Islet precursor cell (in vitro differentiated cells): ENCODE measurements at regions not wholly inside any gene's neighbourhood (a gene's known extent, or its start where the extent isn't known, plus 50 kb on each side); places are given as distances from the start of the nearest gene placed in this dataset.
"Not testable (repeated sequence)": the region's sequence is repeated elsewhere in the genome, so short reads cannot be mapped to it uniquely, and the experiment has no call there.

Source experiments
- DNase-seq: peaks from one replicate; pipeline ENCODE4 v3.0.0-alpha.2; 2018

DNA sequence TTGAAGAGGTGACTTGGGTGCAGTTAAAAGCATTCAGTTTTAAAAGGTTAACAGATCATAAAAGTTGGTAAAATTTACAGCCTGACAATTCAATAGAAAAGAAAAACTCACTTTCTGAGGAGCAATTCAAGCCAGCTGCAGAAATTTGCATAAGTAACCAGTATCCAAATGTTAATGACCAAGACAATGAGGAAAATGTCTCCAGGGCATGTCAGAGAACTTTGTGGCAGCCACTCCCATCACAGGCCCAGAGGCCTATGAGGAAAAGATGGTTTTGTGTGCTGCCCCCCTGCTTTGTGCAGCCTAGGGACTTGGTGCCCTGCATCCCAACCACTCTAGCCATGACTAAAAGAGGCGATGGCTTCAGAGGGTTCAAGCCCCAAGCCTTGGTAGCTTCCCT, 1406.5 kb upstream of the ACO1 start:
- DNase-seq = no peak

- no peak for DNase-seq
Measured at GRCh38 chr9:30982301-30982700, 1402.1 kb upstream of the ACO1 start.

GRCh38 chr9:30995956-30996738, 1388.3 kb upstream of the ACO1 start:
- no peak for DNase-seq

DNA sequence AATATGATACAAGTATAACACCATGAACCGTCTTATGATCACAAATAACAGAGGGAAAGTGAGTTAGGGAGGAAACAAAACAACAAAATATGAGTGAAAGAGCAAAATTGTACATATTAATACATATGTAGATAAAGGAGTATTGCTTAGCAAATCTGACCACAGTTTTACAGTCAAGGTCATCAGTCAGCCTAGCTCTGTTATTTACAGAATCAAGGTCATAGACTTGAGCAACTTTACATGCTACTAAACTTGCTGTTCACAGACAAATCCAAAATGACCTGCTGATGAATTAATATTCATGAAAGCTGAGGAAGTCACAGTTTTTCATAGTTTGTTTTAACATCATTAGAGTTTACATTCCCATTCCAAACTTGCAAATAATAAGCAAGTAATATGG, 1387.7 kb upstream of the ACO1 start:
- DNase-seq = no peak

- no peak for DNase-seq
Measured at GRCh38 chr9:30997291-30997690, 1387.2 kb upstream of the ACO1 start.

GRCh38 chr9:31005086-31005665, 1379.3 kb upstream of the ACO1 start:
- no peak for DNase-seq

DNA sequence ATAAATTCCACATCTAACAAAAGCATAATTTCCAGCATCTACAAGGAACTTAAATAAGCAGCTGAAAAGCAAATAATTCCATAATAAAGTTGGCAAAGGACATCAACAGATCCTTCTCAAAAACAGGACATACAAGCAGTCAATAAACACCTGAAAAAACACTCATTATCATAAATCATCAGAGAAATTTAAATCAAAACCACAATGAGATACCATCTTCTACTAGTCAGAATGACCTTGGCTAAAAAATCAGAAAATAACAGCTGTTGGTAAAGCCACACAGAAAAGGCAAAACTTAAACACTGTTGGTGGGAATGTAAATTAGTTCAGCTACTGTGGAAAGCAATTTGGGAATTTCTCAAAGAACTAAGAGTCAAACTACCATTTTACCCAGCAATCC, 1371.1 kb upstream of the ACO1 start:
- DNase-seq = no peak

GRCh38 chr9:31023847-31024246, 1360.6 kb upstream of the ACO1 start:
- DNase-seq = no peak

DNA sequence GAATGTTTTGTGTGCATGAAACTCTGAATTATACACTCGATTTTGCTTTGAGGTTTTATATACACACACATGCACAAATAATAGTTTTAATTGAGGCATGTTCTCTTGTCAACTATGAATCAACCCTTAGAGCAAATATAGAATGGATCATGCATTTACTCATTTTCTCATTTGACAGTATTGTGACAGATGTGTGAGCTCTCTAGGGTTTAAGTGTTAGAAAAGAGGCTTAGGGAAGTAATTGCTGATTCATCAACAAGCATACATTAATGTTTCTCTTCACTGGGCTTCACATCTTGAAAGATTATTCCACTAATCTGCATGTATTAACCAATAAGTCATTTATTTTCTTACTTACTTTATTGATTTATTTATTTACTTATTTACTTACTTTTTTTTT, 1356.8 kb upstream of the ACO1 start:
- DNase-seq = no peak

DNA sequence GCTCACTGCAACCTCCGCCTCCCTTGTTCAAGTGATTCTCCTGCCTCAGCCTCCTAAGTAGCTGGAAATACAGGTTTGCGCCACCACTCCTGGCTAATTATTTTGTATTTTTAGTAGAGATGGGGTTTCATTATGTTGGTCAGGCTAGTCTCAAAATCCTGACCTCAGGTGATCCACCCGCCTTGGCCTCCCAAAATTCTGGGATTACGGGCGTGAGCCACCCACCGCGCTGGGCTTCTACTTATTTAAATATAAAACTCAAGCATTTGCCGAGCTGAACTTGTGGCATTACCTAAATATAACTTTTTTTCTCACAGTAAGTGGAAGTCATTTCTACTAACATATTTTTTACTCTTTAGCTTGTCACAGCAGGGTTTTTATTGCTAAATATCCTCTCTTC, 1356.3 kb upstream of the ACO1 start:
- DNase-seq = no peak

DNA sequence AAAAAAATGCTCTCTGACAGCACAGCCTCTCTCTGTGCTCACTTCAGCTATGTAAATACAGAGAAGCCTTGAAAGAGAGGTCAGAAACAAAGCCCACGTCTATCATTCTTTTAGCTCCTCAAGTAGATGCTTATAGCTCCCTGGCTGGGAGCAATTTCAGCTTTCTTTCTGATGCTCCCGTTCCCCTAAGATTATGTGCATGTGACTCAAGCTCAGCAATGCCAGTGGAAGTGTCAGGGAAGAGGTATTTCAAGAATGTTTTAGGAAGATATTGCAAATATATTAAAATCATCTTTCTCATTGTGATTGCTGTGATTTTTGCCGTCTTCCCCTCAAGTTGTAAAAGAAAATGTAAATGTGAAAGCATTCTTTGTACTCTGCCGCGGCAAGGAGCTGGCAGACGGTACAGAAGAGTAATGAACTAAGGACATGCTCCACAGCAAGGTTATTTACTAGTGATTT, 1353.7 kb upstream of the ACO1 start:
- DNase-seq = peak; percentile 58

- DNase-seq = no peak
Measured at GRCh38 chr9:31032206-31032605, 1352.2 kb upstream of the ACO1 start.

DNA sequence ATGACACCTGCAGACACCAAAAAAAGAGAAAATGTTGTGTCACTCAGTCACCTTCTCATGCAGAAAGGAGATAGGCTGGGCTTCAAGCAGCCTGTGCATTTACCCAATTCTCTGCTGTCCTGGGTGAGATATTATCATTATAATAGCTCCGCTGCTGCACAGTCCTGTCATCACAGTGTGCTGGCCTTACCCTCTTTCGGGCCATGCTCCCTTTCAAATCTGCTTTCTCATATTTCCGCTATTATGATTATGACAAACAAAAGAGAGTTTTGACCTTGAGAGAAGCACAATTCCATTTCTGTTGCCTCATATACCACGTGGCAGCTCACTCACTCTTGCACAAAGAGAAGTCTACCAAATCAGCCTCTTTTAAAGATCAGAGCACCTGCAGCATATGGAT, 1350.1 kb upstream of the ACO1 start:
- no peak for DNase-seq

DNA sequence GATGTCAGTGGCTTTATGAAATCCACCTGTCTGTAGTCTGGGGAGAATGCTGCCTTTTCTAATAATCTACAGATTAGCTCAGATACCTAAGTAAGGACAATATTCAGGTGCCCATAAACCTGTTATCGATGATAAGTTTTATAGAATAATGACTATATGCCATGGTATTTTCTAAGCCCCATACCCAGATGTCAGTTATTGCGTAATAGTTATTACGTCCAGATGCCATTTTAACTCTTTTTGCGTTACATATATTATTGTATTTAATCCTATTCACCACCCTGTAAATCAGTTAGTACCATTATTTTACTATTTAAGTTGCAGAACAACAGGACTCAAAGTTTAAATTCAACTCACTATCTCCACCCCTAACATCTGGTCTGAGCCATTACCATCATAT, 1343.9 kb upstream of the ACO1 start:
- no peak for DNase-seq

GRCh38 chr9:31045810-31046209, 1338.6 kb upstream of the ACO1 start:
- no peak for DNase-seq

DNA sequence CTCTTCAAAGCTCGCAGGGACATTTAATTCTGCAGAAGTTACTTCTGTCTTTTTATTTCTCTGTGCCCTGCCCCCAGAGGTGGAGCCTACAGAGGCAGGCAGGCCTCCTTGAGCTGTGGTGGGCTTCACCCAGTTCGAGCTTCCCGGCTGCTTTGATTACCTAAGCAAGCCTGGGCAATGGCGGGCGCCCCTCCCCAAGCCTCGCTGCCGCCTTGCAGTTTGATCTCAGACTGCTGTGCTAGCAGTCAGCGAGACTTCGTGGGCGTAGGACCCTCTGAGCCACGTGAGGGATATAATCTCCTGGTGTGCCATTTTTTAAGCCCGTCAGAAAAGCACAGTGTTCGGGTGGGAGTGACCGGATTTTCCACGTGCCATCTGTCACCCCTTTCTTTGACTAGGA, 1322.9 kb upstream of the ACO1 start:
- DNase-seq = not testable (repeated sequence)

DNA sequence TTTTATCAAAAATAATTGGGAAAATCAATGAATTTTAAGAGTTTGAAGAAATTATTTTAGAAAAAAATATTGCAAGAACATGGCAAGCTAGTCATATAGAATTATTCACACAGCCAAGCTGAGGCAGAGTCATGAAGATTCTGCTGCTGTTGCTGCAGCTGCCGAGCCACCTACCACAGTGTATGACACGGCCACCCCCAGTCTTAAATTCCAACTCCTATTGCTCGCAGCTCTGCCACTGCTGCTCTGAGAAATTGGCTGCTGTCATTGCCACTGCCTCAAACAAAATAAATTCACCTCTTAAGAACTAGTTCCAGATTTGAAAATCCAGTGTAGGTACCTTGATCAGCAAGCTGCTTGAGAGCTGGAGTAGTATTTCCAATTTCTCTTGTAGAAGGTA, 1318.8 kb upstream of the ACO1 start:
- no peak for DNase-seq

DNA sequence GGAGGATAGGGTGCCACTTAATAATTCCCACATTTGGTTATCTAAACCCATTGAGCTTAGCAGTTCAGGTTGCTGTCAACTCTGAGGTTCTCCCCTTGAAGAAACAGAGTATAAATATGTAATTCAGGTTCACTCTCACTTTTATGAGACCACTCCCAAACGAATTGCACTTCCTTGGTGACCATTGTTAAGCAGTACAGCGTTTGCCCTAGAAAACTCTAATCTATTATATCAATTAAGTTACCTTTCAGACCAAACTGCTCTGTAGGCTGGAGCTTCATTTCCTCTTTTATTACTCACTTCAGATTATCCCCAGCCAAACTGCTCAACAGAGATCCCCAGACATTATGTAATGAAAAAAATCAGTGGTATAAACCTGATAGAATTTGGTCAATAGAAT, 1317.0 kb upstream of the ACO1 start:
- no peak for DNase-seq

- DNase-seq = no peak
Measured at GRCh38 chr9:31071606-31072286, 1312.7 kb upstream of the ACO1 start.

DNA sequence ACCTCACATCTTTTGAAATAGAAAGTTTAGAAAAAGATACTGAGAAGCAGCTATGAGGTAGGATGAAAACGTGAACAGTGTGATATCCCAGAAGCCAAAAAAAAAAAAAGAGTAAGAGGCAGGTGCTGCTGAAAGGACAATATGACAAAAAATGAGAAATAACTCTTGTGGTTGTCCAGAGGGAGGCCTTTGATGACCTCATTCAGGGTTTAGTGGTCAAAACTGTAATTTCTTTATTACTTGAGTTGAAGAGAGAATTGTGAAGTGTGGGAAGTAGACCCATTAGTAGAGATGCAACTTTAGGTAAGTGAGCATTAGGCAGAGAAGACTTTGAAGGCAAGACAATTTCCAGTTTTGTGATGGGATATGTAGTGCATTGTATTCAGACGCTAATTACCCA, 1306.3 kb upstream of the ACO1 start:
- no peak for DNase-seq

DNA sequence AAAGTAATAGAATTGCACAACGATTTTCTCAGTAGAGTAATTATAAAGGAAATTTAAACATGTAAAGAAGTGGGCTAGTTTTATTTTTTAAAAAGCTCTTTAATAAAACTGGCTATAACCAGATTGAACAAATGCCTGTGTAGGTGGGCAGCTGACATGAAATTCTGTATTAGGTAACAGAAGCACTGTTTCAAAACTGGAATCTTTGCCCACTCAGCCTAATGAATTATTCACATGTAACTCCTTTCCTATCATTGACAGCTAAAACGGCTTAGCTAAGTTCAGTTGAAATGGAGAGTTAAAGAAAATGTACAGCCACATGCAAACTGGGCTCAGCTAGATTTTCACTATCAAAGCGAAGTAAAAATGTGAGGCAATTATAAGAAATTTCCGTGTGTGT, 1300.1 kb upstream of the ACO1 start:
- DNase-seq = no peak

- DNase-seq = peak; percentile 51
Measured at GRCh38 chr9:31089549-31090221, 1294.8 kb upstream of the ACO1 start.

- DNase-seq = no peak
Measured at GRCh38 chr9:31100311-31100710, 1284.1 kb upstream of the ACO1 start.

GRCh38 chr9:31103836-31104235, 1280.6 kb upstream of the ACO1 start:
- DNase-seq = no peak
